Uterus (tissue), 3 donors: ENCODE measurements at regions not wholly inside any gene's neighbourhood (a gene's known extent, or its start where the extent isn't known, plus 50 kb on each side); places are given as distances from the start of the nearest gene placed in this dataset. TPM values are rescaled to one million over a fixed set of nuclear protein-coding genes. Genes with fewer than 3 reads are reported as not detected.

ENCODE experiments used
- DNase-seq, 2 donors: peaks; one replicate each; pipeline ENCODE4 v3.0.0-alpha.2; 2019 to 2020
- H3K27ac ChIP-seq, 2 donors: fragments of 200-600 bp; sonication (generic); 1 replicate in 1 of 2; 2 replicates in 1 of 2; pipeline ENCODE4 v1.5.1; 2016 to 2018
- H3K27me3 ChIP-seq, 2 donors: fragments of 200-600 bp; sonication (generic); one replicate each; pipeline ENCODE4 v1.5.1; 2018 to 2019; ENCODE audit warnings: control low read depth in 1 of 2
- H3K36me3 ChIP-seq, 2 donors: fragments of 200-600 bp; sonication (generic); one replicate each; pipeline ENCODE4 v1.5.1; 2019; ENCODE audit warnings: control low read depth in 1 of 2
- H3K4me1 ChIP-seq, 2 donors: fragments of 200-600 bp; sonication (generic); one replicate each; pipeline ENCODE4 v1.5.1; 2018 to 2019; ENCODE audit warnings: control low read depth in 1 of 2
- H3K4me3 ChIP-seq, 2 donors: fragments of 200-600 bp; sonication (generic); 1 replicate in 1 of 2; 2 replicates in 1 of 2; pipeline ENCODE4 v1.5.1; 2018 to 2019; ENCODE audit warnings: mild to moderate bottlenecking in 1 of 2
- H3K9me3 ChIP-seq, 2 donors: fragments of 200-600 bp; sonication (generic); one replicate each; pipeline ENCODE4 v1.5.1; 2019; ENCODE audit warnings: control low read depth in 1 of 2
- CTCF ChIP-seq, 4 experiments: fragments of 200-600 bp in 2 of 4; fragments of 450-650 bp in 2 of 4; sonication (generic) in 2 of 4; IDR thresholded peaks; one replicate each; pipeline ENCODE4 v1.5.1; 2016 to 2019; ENCODE audit warnings: antibody characterized with exemption in 4 of 4, mild to moderate bottlenecking in 2 of 4, moderate library complexity in 1 of 4
- POLR2A ChIP-seq, 2 donors: fragments of 450-650 bp; IDR thresholded peaks; one replicate each; pipeline ENCODE4 v1.6.1; 2016; ENCODE audit warnings: antibody characterized with exemption in 2 of 2, mild to moderate bottlenecking in 1 of 2, moderate library complexity in 1 of 2
- intact Hi-C: fragments of 100-400 bp; cut with DNase I; formaldehyde crosslinking; loops from one replicate; pipeline ENCODE4 v1.15.1; 2023; ENCODE audit warnings: low total_unique reads
- small RNA-seq: library from RNA; depleted of rRNA; stranded (forward); fragments of <200 nt; gene quantifications from one replicate; pipeline ENCODE3, GENCODE V24; 2016
- donor health status: DM: yes; HTN: yes; CAD: no.

GRCh38 chr4:124596816-124597215 is 115.7 kb downstream of the ANKRD50 start:
- intact Hi-C loops: no loop called here
- TF ChIP-seq CTCF (IDR thresholded peaks at IDR 0.05) (no peak), POLR2A (IDR thresholded peaks at IDR 0.05) (no peak)
- no peak for DNase-seq
- Histone ChIP-seq H3K27me3 (no peaks in the 10 kb centered on the region), H3K4me3 (no peak overlapping the region), H3K36me3 (no peaks in the 10 kb centered on the region), H3K4me1 (no peaks in the 10 kb centered on the region), H3K27ac (no peak overlapping the region), H3K9me3 (no peaks in the 10 kb centered on the region)

GRCh38 chr4:124610211-124610610 is 102.3 kb downstream of the ANKRD50 start:
- Histone ChIP-seq H3K4me3 (no peak overlapping the region), H3K27me3 (no peaks in the 10 kb centered on the region), H3K9me3 (no peaks in the 10 kb centered on the region), H3K36me3 (no peaks in the 10 kb centered on the region), H3K27ac (no peak overlapping the region), H3K4me1 (no peaks in the 10 kb centered on the region)
- intact Hi-C loops: no loop called here
- no peak for DNase-seq
- no peak for TF ChIP-seq CTCF (IDR thresholded peaks at IDR 0.05)
- TF ChIP-seq POLR2A (IDR thresholded peaks at IDR 0.05): no peak

Small RNA genes lying in the stretch of these regions (small RNA-seq; reads per million reads assigned to genes)
- gene AC093767.1: not detected
